Ovary (tissue), 7 donors: ENCODE measurements at regions not wholly inside any gene's neighbourhood (a gene's known extent, or its start where the extent isn't known, plus 50 kb on each side); places are given as distances from the start of the nearest gene placed in this dataset.

Experiments
- DNase-seq, 5 donors: peaks; one replicate each; pipeline ENCODE4 v3.0.0-alpha.2; 2019 to 2020
- H3K27ac ChIP-seq, 2 donors: fragments of 200-600 bp; one replicate each; pipeline versions ENCODE4 v1.5.1 to v1.8.0; 2019 to 2022
- H3K27me3 ChIP-seq: fragments of 200-600 bp; one replicate; pipeline ENCODE4 v1.8.0; 2022
- H3K36me3 ChIP-seq: fragments of 200-600 bp; sonication (generic); one replicate; pipeline ENCODE4 v1.5.1; 2019
- H3K4me1 ChIP-seq: one replicate; pipeline ENCODE4 v1.8.1; 2013; ENCODE audit warnings: mild to moderate bottlenecking, moderate library complexity; ENCODE audit not compliant: insufficient read depth
- H3K4me3 ChIP-seq: fragments of 200-600 bp; sonication (generic); one replicate; pipeline ENCODE4 v1.5.1; 2017
- H3K9me3 ChIP-seq, 2 donors: fragments of 200-600 bp in 1 of 2; sonication (generic) in 1 of 2; one replicate each; pipeline versions ENCODE4 v1.5.1 to v1.8.1; 2013 to 2019; ENCODE audit warnings: mild to moderate bottlenecking in 1 of 2, moderate library complexity in 1 of 2
- CTCF ChIP-seq, 3 donors: fragments of 450-650 bp in 2 of 3; fragments of 200-600 bp in 1 of 3; IDR thresholded peaks; one replicate each; pipeline versions ENCODE4 v1.5.1 to v1.8.0; 2016 to 2022; ENCODE audit warnings: antibody characterized with exemption in 3 of 3, mild to moderate bottlenecking in 1 of 3
- EP300 ChIP-seq: sonication (generic); formaldehyde crosslinking; IDR thresholded peaks from one replicate; pipeline ENCODE4 v1.6.1; 2017; ENCODE audit warnings: antibody characterized with exemption
- POLR2A ChIP-seq: fragments of 450-650 bp; IDR thresholded peaks from one replicate; pipeline ENCODE4 v1.6.1; 2017; ENCODE audit warnings: antibody characterized with exemption, mild to moderate bottlenecking, moderate library complexity
- WGBS, 3 donors: extraction: QIAGEN DNeasy Blood & Tissue Kit in 1 of 3; methylation state at CpG; one replicate each; pipeline versions ENCODE4 v1.1.5 to v1.1.7; 2013 to 2017; 5-methylcytosine and 5-hydroxymethylcytosine counted together
- intact Hi-C, 4 donors: fragments of 100-400 bp; cut with DNase I; formaldehyde crosslinking; loops; one replicate each; pipeline versions ENCODE4 v1.11.0 to v1.15.1; 2022 to 2023
- donor health status: DM: no; HTN: no; CAD: no; lungs with moderate emphysema.
- donor health status: DM: no; HTN: no; CAD: no.
- donor health status: Bipolar disorder and iron deficiency.
- donor health status: DM: no; HTN: no; CAD: no.
- donor health status: DM: yes; HTN: yes; CAD: no.

DNA sequence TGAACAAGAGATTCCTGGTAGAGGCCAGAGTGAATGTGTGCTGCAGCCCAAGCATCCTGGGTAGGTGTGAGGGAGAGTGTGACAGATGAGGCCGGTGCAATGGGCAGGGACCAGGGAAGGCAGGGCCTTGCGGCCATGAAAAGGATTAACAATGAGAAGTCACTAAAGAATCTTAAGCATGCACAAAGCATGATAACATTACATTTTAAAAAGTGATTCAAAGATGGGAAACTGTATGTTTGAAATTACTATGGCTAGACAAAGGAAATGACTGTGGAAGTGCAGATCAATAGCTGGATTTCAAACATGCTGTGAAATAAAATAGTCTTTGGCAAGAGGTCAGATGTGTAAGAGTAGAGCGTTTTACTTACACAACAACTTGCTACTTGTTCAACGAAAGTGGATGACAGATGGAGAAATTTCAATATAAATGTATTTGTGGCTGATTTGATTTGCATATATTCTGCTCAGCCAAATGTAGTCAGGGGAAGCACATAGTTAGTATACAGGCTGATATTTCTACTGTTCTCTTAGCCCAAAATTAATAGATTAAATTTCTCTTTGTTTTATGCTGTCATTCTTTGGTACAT lies 175.5 kb downstream of the CCDC59 start:
- no peaks in the 10 kb centered on the region for H3K36me3 ChIP-seq
- no peak overlapping the region for H3K4me3 ChIP-seq
- H3K27ac ChIP-seq: no peak overlapping the region
- intact Hi-C loops: no loop called here
- H3K4me1 ChIP-seq: no peaks in the 10 kb centered on the region
- no peaks in the 10 kb centered on the region for H3K27me3 ChIP-seq
- H3K9me3 ChIP-seq: no peaks in the 10 kb centered on the region
- no peak for DNase-seq
- TF ChIP-seq EP300 (no peak), CTCF (IDR thresholded peaks at IDR 0.05) (no peak), POLR2A (no peak)
- 64 to 74% (median 66%) methylated on average over 4 of the region's 4 CpGs for WGBS, 3 donors

GRCh38 chr12:82176761-82177490 lies 181.3 kb downstream of the CCDC59 start:
- no peaks in the 10 kb centered on the region for H3K36me3 ChIP-seq
- TF ChIP-seq POLR2A (no peak), CTCF (IDR thresholded peaks at IDR 0.05) (no peak), EP300 (no peak)
- H3K27ac ChIP-seq: no peak overlapping the region
- H3K9me3 ChIP-seq: no peaks in the 10 kb centered on the region
- 73 to 78% (median 75%) methylated on average over 5 of the region's 5 CpGs for WGBS, 3 donors
- intact Hi-C loops: no loop called here
- H3K4me3 ChIP-seq: no peak overlapping the region
- H3K4me1 ChIP-seq: no peaks in the 10 kb centered on the region
- no peak for DNase-seq
- H3K27me3 ChIP-seq: no peaks in the 10 kb centered on the region

- Histone ChIP-seq H3K4me3 (no peak overlapping the region), H3K4me1 (no peaks in the 10 kb centered on the region), H3K27me3 (no peaks in the 10 kb centered on the region), H3K36me3 (no peaks in the 10 kb centered on the region), H3K27ac (no peak overlapping the region), H3K9me3 (no peaks in the 10 kb centered on the region)
- intact Hi-C loops: no loop called here
- no peak for DNase-seq
- 7 to 25% (median 8%) methylated on average over 4 of the region's 4 CpGs for WGBS, 3 donors
- no peak for TF ChIP-seq EP300
- TF ChIP-seq CTCF (IDR thresholded peaks at IDR 0.05): no peak
- TF ChIP-seq POLR2A: no peak
These were observed 182.2 kb downstream of the CCDC59 start for GRCh38 chr12:82176026-82176425.

GRCh38 chr12:82174936-82175335 lies 183.3 kb downstream of the CCDC59 start:
- intact Hi-C loops: no loop called here
- no peaks in the 10 kb centered on the region for H3K27me3 ChIP-seq
- no peak for DNase-seq
- WGBS, 3 donors: 61 to 75% (median 68%) methylated on average over 2 of the region's 2 CpGs
- H3K36me3 ChIP-seq: no peaks in the 10 kb centered on the region
- no peaks in the 10 kb centered on the region for H3K9me3 ChIP-seq
- no peaks in the 10 kb centered on the region for H3K4me1 ChIP-seq
- H3K4me3 ChIP-seq: no peak overlapping the region
- no peak overlapping the region for H3K27ac ChIP-seq
- TF ChIP-seq POLR2A: no peak
- TF ChIP-seq CTCF (IDR thresholded peaks at IDR 0.05): no peak
